ELR (cell line): ENCODE measurements at regions not wholly inside any gene's neighbourhood (a gene's known extent, or its start where the extent isn't known, plus 50 kb on each side); places are given as distances from the start of the nearest gene placed in this dataset.
"Not testable (repeated sequence)": the region's sequence is repeated elsewhere in the genome, so short reads cannot be mapped to it uniquely, and the experiment has no call there.

Source experiments
- DNase-seq: peaks from one replicate; pipeline ENCODE4 v3.0.0-alpha.2; 2015; ENCODE audit warnings: low read depth

GRCh38 chr21:18831942-18832676 is 428.5 kb upstream of the TMPRSS15 start:
- DNase-seq: no peak

DNA sequence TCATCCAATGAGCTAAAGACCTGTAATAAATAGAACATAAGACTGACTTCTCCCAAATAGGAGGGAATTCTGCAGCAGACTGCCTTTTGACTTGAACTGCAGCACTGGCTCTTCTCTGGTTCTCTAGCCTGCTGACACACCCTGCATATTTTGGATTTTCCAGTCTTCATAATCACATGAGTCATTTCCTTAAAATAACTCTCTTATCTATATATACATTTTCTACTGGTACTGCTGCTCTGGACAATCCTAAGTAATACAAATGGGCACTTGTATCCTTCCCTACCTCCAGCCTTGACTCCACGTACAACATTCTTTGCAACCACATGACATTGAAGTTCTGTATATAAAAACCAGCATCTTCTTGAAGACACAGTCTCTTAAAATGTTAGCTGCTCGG is 429.4 kb upstream of the TMPRSS15 start:
- DNase-seq: peak; percentile 0

DNA sequence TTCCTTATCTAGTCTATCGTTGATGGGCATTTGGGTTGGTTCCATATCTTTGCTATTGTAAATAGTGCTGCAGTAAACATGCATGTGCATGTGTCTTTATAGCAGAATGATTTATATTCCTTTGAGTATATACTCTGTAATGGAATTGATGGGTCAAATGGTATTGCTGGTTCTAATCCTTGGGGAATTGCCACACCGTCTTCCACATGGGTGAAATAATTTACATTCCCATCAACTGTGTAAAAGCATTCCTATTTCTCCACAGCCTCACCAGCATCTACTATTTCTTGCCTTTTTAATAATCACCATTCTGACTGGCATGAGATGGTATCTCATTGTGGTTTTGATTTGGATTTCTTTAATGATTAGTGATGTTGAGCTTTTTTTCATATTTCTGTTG is 430.5 kb upstream of the TMPRSS15 start:
- not testable (repeated sequence) for DNase-seq

DNA sequence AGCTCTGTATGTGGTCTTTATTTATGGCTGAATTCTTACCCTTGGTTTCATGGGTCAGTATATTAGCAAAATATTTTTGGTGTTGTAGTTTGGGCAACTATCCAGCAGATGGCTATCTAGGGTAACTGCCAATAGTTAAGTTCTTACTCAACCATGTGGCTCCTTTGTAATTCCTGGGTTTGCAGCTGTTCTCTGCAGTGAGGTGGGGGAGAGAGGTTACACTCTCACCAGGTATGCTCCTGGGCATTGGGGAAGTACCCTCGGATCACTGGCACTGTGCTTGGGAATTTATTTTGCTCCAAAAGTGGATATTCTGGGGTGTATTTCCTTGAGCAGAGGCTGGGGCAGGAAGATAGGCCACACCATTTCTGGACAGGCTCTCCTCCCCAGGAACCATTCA is 436.7 kb upstream of the TMPRSS15 start:
- DNase-seq: peak; percentile 10

- DNase-seq: not testable (repeated sequence)
Measured at GRCh38 chr21:18857606-18858005, 454.0 kb upstream of the TMPRSS15 start.

GRCh38 chr21:18869104-18869503 is 465.5 kb upstream of the TMPRSS15 start:
- no peak for DNase-seq

DNA sequence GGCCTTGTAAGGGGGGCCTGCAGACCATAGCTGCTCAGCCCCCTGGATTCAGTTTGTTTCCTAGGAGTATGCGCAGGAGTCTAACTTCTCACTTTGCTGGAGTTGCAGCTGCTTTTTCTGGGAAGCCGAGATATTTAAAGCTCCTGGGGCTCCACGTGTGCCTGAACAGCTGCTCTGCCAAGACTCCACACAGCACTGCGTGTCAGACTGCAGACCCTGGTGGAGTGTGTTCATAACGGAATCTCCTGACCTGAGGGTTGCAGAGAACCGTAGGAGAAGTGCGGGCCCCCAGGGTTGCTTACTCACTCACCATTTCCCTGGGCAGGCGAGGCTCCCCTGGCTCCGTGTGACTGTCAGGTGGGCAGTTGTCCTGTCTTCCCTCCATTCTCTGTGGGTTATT is 474.3 kb upstream of the TMPRSS15 start:
- no peak for DNase-seq

- no peak for DNase-seq
Measured at GRCh38 chr21:18887922-18888602, 484.5 kb upstream of the TMPRSS15 start.

DNA sequence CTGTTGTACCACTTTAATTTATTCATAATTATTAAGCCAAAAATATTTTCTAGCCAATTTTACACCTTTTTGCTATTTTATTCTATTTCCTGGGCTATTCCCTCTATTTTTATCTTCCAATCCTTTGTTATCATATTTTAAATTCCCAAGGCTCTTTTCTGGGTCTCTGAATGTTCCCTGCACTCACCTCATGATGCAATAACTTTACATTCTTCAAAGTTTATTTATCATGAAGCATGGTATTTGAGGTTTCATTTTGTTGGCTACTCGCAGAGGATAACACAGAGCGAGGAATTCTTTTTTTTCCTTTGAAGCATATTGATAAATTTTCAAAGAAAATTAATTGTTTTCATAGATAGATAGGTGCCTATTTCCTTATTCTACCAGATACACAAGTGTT is 489.8 kb upstream of the TMPRSS15 start:
- DNase-seq: no peak

DNA sequence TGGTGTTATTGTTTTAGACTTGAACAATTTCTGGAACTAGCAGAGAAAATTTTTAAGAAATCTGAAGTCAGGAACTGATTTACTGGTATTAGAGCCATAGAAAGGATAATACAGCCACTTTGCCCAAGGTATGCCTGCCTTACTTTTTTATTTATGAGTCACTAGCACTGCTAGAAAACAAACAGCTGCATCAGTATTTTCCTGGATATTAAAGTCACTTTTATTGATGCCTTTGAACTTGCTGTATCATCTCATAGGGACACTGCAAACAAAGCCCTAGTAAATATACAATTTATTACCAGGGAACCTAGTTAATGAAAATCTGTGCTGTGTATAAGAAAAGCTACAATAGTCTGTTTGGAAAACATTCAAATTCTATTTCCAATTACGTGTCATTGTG is 490.8 kb upstream of the TMPRSS15 start:
- no peak for DNase-seq

GRCh38 chr21:18899261-18899660 is 495.7 kb upstream of the TMPRSS15 start:
- no peak for DNase-seq

GRCh38 chr21:18902660-18903059 is 499.1 kb upstream of the TMPRSS15 start:
- no peak for DNase-seq

DNA sequence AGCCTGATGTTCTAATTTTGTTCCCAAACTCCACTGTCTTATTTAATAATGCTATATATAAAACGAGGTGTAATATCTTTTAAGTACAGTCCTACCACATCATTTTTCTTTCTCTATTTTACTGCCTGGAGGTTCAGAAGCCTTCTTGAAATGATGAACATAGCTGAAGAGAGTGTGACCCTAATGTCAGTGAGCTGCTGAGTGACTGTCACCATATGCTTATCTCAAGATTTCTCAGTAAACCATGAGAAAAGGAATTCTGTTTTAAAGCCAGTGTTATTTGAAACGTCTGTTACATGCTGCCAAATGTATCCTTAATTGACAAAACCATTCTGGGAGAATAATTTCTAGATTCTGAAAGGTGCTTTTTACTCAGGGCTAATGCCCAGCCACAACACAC is 503.5 kb upstream of the TMPRSS15 start:
- DNase-seq: no peak

GRCh38 chr21:18908641-18909040 is 505.1 kb upstream of the TMPRSS15 start:
- DNase-seq: no peak

- no peak for DNase-seq
Measured at GRCh38 chr21:18913914-18914313, 510.3 kb upstream of the TMPRSS15 start.

DNA sequence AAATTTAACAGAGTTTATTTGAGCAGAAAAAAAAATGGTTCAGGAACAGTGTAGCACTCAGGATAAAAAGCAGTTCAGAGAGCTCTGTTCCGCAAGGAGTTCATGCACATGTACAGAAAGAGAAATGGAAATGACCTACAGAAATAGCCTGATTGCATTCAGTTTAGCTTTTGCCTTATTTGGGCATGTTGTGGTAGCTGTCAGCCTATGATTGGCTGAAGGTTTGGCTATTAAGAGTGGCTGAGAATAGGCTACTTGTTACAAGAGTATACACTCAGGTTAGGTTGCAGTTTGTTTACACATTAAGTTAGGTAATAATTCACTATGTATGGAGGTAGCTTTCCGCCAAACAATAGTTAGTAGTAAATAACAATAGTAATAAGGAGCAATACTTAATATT is 511.0 kb upstream of the TMPRSS15 start:
- DNase-seq: no peak

DNA sequence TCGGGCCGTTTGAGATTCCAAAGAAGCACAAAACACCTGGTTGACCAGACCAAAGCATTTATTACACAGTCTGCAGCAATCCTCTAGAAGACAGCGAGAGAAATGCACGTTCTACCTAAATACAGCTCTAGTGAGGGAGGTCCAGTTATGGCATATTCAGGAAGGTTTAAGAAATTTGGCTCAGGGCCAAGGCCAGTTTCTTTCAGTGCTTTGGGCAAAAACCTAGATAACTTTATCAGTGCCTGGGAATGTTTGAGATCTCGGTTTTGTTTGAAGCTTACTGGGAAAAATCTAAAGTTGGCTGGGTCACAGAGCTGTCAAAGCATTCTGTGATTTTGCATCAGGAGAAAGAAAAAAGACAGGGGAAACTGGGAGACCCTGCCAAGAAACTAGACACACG is 514.0 kb upstream of the TMPRSS15 start:
- no peak for DNase-seq

- no peak for DNase-seq
Measured at GRCh38 chr21:18931237-18931636, 527.7 kb upstream of the TMPRSS15 start.

GRCh38 chr21:18937337-18937736 is 533.8 kb upstream of the TMPRSS15 start:
- no peak for DNase-seq

GRCh38 chr21:18940791-18941190 is 537.2 kb upstream of the TMPRSS15 start:
- no peak for DNase-seq

DNA sequence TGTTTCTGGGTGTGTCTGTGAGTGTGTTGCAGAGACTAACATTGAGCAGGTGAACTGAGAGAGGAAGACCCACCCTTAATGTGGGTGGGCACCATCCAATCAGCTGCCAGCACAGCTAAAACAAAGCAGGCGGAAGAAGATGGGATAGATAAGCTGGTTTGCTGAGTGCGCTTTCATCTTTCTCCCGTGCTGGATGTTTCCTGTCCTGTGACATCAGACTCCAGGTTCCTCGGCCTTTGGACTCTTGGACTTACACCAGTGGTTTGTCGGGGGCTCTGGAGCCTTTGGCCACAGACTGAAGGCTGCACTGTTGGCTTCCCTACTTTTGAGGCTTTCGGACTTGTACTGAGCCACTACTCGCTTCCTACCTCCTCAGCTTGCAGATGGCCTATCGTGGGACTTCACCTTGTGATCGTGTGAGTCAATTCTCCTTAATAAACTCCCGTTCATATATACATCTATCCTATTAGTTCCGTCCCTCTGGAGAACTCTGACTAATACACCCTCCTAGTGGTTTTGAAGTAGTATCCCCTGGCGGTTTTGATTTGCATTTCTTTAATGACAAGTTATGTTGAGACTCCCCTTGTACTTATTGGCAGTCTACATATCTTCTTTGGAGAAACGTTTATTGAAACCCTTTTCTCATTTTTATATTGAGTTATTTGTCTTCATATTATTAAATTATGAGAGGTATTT is 546.6 kb upstream of the TMPRSS15 start:
- no peak for DNase-seq

DNA sequence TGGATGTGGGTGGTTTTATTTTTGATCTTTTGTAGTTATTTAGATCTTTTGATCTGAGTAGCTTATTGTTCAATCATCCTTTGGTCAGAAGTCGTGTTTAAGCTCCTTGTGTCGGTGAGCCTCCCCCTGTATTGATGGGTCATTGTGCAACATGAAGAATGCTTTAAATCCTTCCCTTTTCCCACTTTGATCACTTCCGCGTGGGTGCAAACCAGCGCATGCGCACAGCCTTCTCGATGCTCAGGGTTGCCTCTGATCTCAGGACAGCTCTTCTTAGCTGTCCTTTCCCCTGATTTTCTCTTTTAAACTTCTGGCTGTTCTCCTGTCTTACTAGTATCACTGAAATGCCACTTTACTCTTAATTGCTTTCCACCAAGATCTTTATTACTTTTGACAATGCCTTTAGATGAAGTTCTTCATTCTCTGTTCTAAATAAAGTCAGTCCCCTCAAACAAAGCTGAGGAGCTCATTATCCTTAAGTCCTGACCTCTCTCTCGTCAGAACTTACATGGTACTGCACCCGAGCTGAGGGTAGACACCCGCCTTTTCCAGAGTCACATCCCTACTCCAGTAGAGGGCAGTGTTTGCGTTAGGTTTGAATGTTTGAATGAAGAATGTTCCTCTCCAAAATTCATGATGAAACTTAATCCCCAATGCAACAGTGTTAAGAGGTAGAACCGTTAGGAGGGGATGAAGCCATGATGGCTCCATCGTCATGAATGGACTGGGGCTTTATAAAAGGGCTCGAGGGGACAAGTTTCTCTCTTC is 547.9 kb upstream of the TMPRSS15 start:
- DNase-seq: no peak
